ENCODE measurements at regions not wholly inside any gene's neighbourhood (a gene's known extent, or its start where the extent isn't known, plus 50 kb on each side); places are given as distances from the start of the nearest gene placed in this dataset.

DNA sequence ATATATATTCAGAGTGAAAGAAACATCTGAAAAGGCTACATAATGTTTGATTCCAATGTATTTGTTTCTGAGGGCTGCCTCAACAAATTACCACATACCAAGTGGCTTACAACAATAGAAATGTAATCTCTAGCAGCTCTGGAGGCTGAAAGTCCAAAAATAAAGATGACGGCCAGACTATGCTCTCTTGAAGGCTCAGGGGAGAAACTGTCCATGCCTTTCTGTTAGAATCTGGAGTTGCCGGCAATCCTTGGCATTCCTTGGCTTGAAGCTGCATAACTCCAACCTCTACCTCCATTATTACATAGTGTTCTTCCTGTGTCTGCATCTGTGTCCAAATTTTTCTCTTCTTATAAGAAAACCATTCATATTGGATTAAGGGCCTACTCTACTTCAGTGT lies 68.1 kb upstream of the PLEKHG7 start:
- DNase-seq (ENCODE audit: low spot score) = no peak
- no peak for ATAC-seq (ENCODE audit: low FRiP score)
- TF ChIP-seq, protein P1, sequence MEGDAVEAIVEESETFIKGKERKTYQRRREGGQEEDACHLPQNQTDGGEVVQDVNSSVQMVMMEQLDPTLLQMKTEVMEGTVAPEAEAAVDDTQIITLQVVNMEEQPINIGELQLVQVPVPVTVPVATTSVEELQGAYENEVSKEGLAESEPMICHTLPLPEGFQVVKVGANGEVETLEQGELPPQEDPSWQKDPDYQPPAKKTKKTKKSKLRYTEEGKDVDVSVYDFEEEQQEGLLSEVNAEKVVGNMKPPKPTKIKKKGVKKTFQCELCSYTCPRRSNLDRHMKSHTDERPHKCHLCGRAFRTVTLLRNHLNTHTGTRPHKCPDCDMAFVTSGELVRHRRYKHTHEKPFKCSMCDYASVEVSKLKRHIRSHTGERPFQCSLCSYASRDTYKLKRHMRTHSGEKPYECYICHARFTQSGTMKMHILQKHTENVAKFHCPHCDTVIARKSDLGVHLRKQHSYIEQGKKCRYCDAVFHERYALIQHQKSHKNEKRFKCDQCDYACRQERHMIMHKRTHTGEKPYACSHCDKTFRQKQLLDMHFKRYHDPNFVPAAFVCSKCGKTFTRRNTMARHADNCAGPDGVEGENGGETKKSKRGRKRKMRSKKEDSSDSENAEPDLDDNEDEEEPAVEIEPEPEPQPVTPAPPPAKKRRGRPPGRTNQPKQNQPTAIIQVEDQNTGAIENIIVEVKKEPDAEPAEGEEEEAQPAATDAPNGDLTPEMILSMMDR (IDR thresholded peaks at IDR 0.05) = no peak

GRCh38 chr12:92634202-92634601 lies 68.6 kb upstream of the PLEKHG7 start:
- TF ChIP-seq, protein P1 (IDR thresholded peaks at IDR 0.05) = no peak
- no peak for ATAC-seq (ENCODE audit: low FRiP score)
- no peak for DNase-seq (ENCODE audit: low spot score)

- DNase-seq (ENCODE audit: low spot score) (no peak), ATAC-seq (ENCODE audit: low FRiP score) (no peak)
- TF ChIP-seq, protein P1 (IDR thresholded peaks at IDR 0.05) = no peak
These were observed 71.8 kb upstream of the PLEKHG7 start for GRCh38 chr12:92630968-92631367.

DNA sequence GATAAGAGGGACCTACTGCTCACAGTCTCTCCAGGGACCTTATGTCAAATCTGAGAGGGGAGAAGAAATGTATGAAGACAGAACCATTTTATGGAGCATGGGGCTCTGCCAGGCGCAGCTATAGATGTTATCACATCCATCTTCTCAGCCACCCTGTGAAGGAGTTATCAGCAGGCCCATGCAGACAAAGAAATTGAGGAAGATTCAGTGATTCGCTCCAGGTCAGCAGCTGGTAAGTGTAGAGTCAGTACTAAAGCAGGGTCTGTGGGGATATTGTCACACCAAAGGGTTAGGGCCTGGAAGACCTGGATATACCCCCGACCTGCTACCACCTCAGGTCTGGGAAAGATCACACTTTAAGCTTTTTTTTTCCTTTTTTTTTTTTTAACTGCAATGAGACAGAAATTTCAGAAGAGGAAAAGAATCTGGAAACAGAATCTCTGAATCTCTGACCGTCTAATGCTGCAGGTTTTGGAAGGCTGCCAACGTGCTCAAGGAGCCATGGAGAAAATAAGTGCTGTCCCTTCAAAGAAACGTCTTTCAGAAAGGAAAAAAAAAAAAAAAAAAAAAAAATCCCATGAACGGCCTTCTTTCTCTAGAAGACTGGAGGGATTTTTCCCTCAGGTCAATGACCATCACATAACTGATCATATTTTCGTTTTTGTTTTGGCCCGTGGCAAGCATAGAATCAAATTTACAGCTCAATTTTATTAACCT lies 73.3 kb upstream of the PLEKHG7 start:
- ATAC-seq (ENCODE audit: low FRiP score) = no peak
- DNase-seq (ENCODE audit: low spot score) = no peak
- TF ChIP-seq, protein P1 (IDR thresholded peaks at IDR 0.05) = no peak

- ATAC-seq (ENCODE audit: low FRiP score) (no peak), DNase-seq (ENCODE audit: low spot score) (no peak)
- TF ChIP-seq, protein P1 (IDR thresholded peaks at IDR 0.05) = no peak
These were observed 74.3 kb upstream of the PLEKHG7 start for GRCh38 chr12:92628476-92628875.

DNA sequence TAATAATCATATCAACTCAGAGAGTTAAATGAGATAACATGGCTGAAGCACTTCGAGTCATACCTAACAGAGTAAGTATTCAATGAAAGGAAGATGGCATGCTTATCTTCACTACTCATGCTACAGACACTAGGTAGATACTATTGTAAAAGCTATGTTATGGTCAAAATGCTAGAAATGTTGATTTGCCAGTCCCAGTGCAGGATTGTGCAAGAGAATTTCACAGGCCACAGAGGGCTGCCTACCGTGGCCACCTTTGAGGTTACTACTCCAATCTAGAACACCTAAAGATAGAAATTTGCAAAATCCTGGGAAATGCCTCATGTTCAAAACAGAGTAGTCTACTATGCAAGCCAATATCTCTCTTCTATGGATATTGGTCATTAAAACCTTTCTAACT lies 75.3 kb upstream of the PLEKHG7 start:
- DNase-seq (ENCODE audit: low spot score) (no peak), ATAC-seq (ENCODE audit: low FRiP score) (no peak)
- TF ChIP-seq, protein P1 (IDR thresholded peaks at IDR 0.05) = no peak

GRCh38 chr12:92625639-92626310 lies 77.0 kb upstream of the PLEKHG7 start:
- DNase-seq (ENCODE audit: low spot score) = no peak
- TF ChIP-seq, protein P1 (IDR thresholded peaks at IDR 0.05) = no peak
- no peak for ATAC-seq (ENCODE audit: low FRiP score)
